ENCODE measurements at regions not wholly inside any gene's neighbourhood (a gene's known extent, or its start where the extent isn't known, plus 50 kb on each side); places are given as distances from the start of the nearest gene placed in this dataset.

GRCh38 chr12:127179176-127179575 is 1087.8 kb upstream of the TMEM132C start:
- DNase-seq (no peak), ATAC-seq (no peak)
- Mint-ChIP-seq H3K4me3 (no peak overlapping the region), H3K9me3 (peaks cover 13 to 19% of the 10 kb centered on the region in 2 donors), H3K27me3 (no peaks in the 10 kb centered on the region), H3K27ac (no peak overlapping the region), H3K4me1 (no peaks in the 10 kb centered on the region)

- Mint-ChIP-seq H3K27me3 (no peaks in the 10 kb centered on the region), H3K27ac (no peak overlapping the region), H3K4me3 (no peak overlapping the region), H3K9me3 (peaks cover 12 to 16% of the 10 kb centered on the region in 2 donors), H3K4me1 (no peaks in the 10 kb centered on the region)
- no peak for ATAC-seq
- no peak for DNase-seq
Measured at GRCh38 chr12:127182018-127182417, 1085.0 kb upstream of the TMEM132C start.

DNA sequence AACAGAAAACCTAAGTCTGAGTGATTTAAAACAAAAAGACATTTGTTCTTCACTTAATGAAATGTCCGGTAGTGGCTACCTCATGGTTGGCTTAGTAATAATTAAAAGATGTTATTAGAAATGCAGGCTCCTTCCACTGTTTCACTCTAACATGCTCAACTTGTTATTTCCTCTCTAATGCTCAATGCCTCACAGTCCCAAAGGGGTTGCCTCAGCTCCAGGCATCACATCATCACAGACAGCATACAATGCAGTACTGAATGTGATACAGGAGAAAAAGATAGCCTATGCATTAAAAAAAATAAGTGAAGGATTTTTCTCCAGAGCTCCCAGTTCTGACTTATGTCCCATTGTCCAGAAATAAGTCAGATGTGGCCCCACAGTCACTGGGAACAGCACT is 1077.0 kb upstream of the TMEM132C start:
- Mint-ChIP-seq H3K9me3 (peaks cover 0 to 4% of the 10 kb centered on the region in 2 donors), H3K27me3 (peaks cover 7% of the 10 kb centered on the region), H3K4me3 (no peak overlapping the region), H3K4me1 (no peaks in the 10 kb centered on the region), H3K27ac (no peak overlapping the region)
- DNase-seq (no peak), ATAC-seq (no peak)

DNA sequence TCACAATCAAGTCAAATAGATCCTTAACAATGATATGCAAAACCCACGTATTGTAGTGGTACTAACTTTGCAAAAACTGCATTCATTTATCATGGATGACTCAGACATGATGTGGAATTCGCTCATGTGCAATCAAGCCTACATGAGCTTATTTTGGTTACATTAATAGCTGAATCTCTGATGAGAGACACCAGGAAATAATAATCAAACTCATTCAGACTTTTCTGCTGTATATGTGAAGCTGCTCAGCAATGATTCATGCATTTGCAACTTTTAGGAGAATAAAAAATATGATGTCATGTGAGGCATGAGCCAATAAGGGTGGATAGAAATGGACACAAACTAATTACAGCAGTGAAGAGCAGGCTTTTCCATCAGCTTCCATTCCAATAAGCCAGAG is 1075.8 kb upstream of the TMEM132C start:
- no peak for DNase-seq
- Mint-ChIP-seq H3K4me1 (no peaks in the 10 kb centered on the region), H3K27me3 (peaks cover 9% of the 10 kb centered on the region), H3K9me3 (peaks cover 0 to 4% of the 10 kb centered on the region in 2 donors), H3K4me3 (no peak overlapping the region), H3K27ac (no peak overlapping the region)
- ATAC-seq: no peak

DNA sequence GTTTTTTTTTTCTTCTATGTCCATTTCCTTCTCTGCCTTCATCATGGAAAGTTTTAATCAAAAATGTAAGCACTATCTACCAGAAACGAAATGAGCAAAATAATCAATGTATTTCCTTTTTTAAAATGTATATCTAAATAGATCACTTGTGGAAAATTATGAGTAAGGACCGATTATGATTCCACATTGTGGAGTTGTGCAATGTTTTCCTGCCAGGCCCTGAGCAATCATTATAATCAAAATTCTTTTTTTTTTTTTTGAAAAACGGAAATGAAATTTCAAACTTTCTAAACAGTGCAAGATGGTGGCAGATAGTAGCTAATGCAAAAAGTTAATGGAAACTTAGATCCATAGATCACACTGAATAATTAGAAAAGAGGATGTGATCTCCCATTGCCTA is 1074.6 kb upstream of the TMEM132C start:
- ATAC-seq: no peak
- peaks cover 16% of the 10 kb centered on the region for H3K27me3 Mint-ChIP-seq
- H3K9me3 Mint-ChIP-seq: peaks cover 0 to 4% of the 10 kb centered on the region in 2 donors
- H3K4me3 Mint-ChIP-seq: no peak overlapping the region
- no peak overlapping the region for H3K27ac Mint-ChIP-seq
- DNase-seq: no peak
- H3K4me1 Mint-ChIP-seq: no peaks in the 10 kb centered on the region

- DNase-seq (no peak), ATAC-seq (no peak)
- peaks cover 0 to 4% of the 10 kb centered on the region in 2 donors for H3K9me3 Mint-ChIP-seq
- H3K27ac Mint-ChIP-seq: no peak overlapping the region
- no peak overlapping the region for H3K4me3 Mint-ChIP-seq
- H3K27me3 Mint-ChIP-seq: peaks cover 23% of the 10 kb centered on the region
- H3K4me1 Mint-ChIP-seq: no peaks in the 10 kb centered on the region
Measured at GRCh38 chr12:127193341-127193740, 1073.6 kb upstream of the TMEM132C start.

- Mint-ChIP-seq H3K4me1 (no peaks in the 10 kb centered on the region), H3K4me3 (no peak overlapping the region), H3K9me3 (peaks cover 0 to 9% of the 10 kb centered on the region in 2 donors), H3K27me3 (peaks cover 23% of the 10 kb centered on the region), H3K27ac (no peak overlapping the region)
- ATAC-seq: no peak
- DNase-seq: no peak
Measured at GRCh38 chr12:127194176-127194575, 1072.8 kb upstream of the TMEM132C start.

GRCh38 chr12:127205781-127206555 is 1061.0 kb upstream of the TMEM132C start:
- ATAC-seq (no peak), DNase-seq (no peak)
- Mint-ChIP-seq H3K27me3 (peaks cover 18% of the 10 kb centered on the region), H3K4me3 (no peak overlapping the region), H3K27ac (no peak overlapping the region), H3K4me1 (no peaks in the 10 kb centered on the region), H3K9me3 (no peaks in the 10 kb centered on the region)

- H3K4me1 Mint-ChIP-seq: no peaks in the 10 kb centered on the region
- no peak overlapping the region for H3K4me3 Mint-ChIP-seq
- H3K9me3 Mint-ChIP-seq: peaks cover 0 to 8% of the 10 kb centered on the region in 2 donors
- peaks cover 11% of the 10 kb centered on the region for H3K27me3 Mint-ChIP-seq
- no peak overlapping the region for H3K27ac Mint-ChIP-seq
- ATAC-seq (no peak), DNase-seq (no peak)
Measured at GRCh38 chr12:127209318-127209717, 1057.7 kb upstream of the TMEM132C start.

DNA sequence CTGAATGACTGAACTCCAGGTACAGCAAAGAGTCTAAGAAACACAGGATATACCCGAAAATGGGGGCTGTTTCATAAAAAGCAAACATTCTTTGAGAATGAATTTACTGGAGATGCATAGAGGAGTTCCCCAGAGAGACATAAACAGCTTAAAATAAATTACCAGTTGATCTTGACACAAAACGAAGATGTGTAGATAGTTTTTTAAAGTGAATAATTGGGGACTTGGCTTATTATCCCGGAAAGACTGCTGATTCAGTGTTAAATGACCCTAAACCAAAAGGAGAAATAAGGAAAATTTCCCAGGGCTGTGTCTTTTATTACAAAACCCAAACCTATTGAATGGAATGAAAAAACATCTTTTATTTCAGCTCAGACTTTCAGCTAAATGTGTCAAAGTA is 1052.8 kb upstream of the TMEM132C start:
- no peaks in the 10 kb centered on the region for H3K27me3 Mint-ChIP-seq
- no peak overlapping the region for H3K27ac Mint-ChIP-seq
- no peak overlapping the region for H3K4me3 Mint-ChIP-seq
- no peaks in the 10 kb centered on the region for H3K4me1 Mint-ChIP-seq
- DNase-seq (no peak), ATAC-seq (no peak)
- H3K9me3 Mint-ChIP-seq: peaks cover 0 to 8% of the 10 kb centered on the region in 2 donors

DNA sequence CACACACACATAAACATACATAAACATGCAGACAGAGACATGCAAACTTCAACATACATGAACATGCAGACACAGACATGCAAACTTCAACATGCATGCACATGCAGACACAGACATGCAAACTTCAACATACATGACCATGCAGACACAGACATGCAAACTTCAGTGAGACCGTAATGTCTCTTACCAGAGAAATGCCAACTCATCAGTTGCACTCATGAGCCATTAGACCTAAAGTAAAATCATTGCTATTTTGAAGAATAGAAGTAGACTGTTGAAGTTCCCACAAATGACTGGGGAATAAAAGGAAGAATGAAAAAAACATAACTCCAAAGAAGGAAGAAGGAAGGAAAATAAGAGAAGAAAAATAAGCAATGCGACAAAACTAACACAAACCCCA is 1044.0 kb upstream of the TMEM132C start:
- no peaks in the 10 kb centered on the region for H3K4me1 Mint-ChIP-seq
- ATAC-seq: no peak
- H3K27ac Mint-ChIP-seq: no peak overlapping the region
- DNase-seq: no peak
- H3K9me3 Mint-ChIP-seq: no peaks in the 10 kb centered on the region
- no peak overlapping the region for H3K4me3 Mint-ChIP-seq
- H3K27me3 Mint-ChIP-seq: peaks cover 39% of the 10 kb centered on the region

DNA sequence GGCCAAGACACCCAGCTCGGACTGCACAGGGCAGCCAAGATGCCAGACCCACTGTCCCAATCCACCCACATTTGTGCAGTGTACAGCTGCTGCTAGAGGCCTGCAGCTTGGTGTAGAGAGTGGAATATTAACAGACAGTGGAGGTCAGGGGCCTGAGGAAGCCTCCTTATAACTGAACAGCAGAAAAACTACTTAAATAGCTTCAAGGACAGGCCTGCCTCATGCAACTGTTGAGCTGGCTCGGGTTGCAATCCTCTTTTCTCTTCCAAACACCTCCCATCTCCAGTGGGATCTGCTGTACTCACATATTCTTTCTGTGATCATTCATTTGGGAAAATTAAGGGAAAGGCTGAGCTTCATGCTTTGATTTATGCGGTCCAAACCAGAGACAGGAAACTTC is 1043.2 kb upstream of the TMEM132C start:
- no peak for DNase-seq
- Mint-ChIP-seq H3K27me3 (peaks cover 39% of the 10 kb centered on the region), H3K27ac (no peak overlapping the region)

DNA sequence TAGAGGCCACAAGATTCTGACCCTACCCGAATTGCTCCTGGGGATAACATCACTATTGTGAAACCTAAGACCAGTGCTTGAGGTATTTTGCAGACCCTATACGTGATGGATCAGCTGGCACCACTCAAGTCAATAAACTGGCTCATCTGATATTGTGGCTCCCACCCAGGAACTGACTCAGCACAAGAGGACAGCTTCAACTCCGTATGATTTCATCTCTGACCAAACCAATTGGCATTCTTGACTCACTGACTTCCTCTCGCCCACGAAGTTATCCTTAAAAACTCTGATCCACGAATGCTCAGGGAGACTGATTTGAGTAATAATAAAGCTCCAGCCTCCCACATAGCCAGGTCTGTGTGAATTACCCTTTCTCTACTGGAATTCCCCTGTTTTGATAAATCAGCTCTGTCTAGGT is 1036.1 kb upstream of the TMEM132C start:
- H3K9me3 Mint-ChIP-seq: no peaks in the 10 kb centered on the region
- H3K4me1 Mint-ChIP-seq: no peaks in the 10 kb centered on the region
- no peak overlapping the region for H3K4me3 Mint-ChIP-seq
- H3K27me3 Mint-ChIP-seq: peaks cover 9% of the 10 kb centered on the region
- DNase-seq (no peak), ATAC-seq (peak; percentile 35)
- no peak overlapping the region for H3K27ac Mint-ChIP-seq

More for the DNA sequence above, 1043.2 kb upstream of the TMEM132C start:
- no peak for ATAC-seq
- Mint-ChIP-seq H3K4me1 (no peaks in the 10 kb centered on the region), H3K4me3 (no peak overlapping the region), H3K9me3 (no peaks in the 10 kb centered on the region)

GRCh38 chr12:127231371-127231770 is 1035.6 kb upstream of the TMEM132C start:
- ATAC-seq: no peak
- no peaks in the 10 kb centered on the region for H3K9me3 Mint-ChIP-seq
- H3K4me3 Mint-ChIP-seq: no peak overlapping the region
- H3K27me3 Mint-ChIP-seq: peaks cover 4% of the 10 kb centered on the region
- no peaks in the 10 kb centered on the region for H3K4me1 Mint-ChIP-seq
- H3K27ac Mint-ChIP-seq: no peak overlapping the region
- DNase-seq: no peak

- no peaks in the 10 kb centered on the region for H3K27me3 Mint-ChIP-seq
- ATAC-seq: no peak
- no peak overlapping the region for H3K27ac Mint-ChIP-seq
- H3K4me1 Mint-ChIP-seq: no peaks in the 10 kb centered on the region
- H3K4me3 Mint-ChIP-seq: no peak overlapping the region
- H3K9me3 Mint-ChIP-seq: no peaks in the 10 kb centered on the region
- DNase-seq: no peak
Measured at GRCh38 chr12:127233016-127233415, 1034.0 kb upstream of the TMEM132C start.

DNA sequence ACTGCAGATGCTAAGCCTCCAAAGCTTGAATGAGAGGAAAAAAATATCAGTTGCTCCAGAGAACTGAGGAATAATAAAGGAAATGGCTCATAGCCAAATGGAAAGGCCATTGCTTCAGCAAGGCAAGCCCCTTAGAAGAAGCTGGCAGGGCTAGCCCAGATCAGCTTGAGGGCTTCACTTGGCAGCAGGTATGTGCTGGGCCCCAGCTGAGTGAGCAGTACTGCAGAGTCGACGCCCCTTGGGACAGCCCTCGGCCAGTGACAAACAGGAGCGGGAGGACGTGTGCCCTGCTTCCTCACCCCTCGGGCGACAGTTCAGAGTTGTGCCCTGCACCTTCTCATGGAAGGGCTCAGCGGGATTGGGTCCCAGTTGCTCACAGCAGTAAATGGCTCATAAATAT is 1031.2 kb upstream of the TMEM132C start:
- DNase-seq (no peak), ATAC-seq (no peak)
- H3K9me3 Mint-ChIP-seq: no peaks in the 10 kb centered on the region
- no peak overlapping the region for H3K4me3 Mint-ChIP-seq
- H3K27ac Mint-ChIP-seq: no peak overlapping the region
- H3K27me3 Mint-ChIP-seq: no peaks in the 10 kb centered on the region
- H3K4me1 Mint-ChIP-seq: no peaks in the 10 kb centered on the region

DNA sequence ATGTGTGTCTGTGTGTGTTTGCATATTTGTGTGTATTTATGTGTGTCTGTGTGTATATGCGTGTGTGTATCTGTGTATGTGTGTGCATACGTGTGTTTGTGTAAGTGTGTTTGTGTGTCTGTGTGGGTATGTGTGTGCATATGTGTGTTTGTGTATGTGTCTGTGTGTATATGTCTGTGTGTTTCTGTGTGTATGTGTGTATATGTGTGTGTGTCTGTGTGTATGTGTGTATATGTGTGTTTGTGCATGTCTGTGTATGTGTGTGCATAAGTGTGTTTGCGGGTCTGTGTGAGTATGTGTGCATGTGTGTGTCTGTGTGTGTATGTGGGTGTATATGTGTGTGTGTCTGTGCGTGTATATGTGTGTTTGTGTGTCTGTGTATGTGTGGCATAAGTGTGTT is 1030.5 kb upstream of the TMEM132C start:
- H3K4me3 Mint-ChIP-seq: no peak overlapping the region
- no peaks in the 10 kb centered on the region for H3K9me3 Mint-ChIP-seq
- H3K27me3 Mint-ChIP-seq: no peaks in the 10 kb centered on the region
- ATAC-seq (no peak), DNase-seq (no peak)
- H3K4me1 Mint-ChIP-seq: no peaks in the 10 kb centered on the region
- no peak overlapping the region for H3K27ac Mint-ChIP-seq
